Loucy (cell line): ENCODE measurements at regions not wholly inside any gene's neighbourhood (a gene's known extent, or its start where the extent isn't known, plus 50 kb on each side); places are given as distances from the start of the nearest gene placed in this dataset.

Source experiments
- EZH2phosphoT487 ChIP-seq: fragments of 200-600 bp; IDR thresholded peaks from 2 replicates; pipeline ENCODE4 v1.6.1; 2018; ENCODE audit warnings: antibody characterized with exemption, mild to moderate bottlenecking, moderate library complexity, borderline replicate concordance
- TF ChIP-seq, protein P1 (sequence below): fragments of 200-600 bp; sonication (generic); conservative IDR thresholded peaks from 2 replicates; pipeline ENCODE4 v1.5.1; 2014; ENCODE audit warnings: mild to moderate bottlenecking, antibody characterized with exemption, low read length

DNA sequence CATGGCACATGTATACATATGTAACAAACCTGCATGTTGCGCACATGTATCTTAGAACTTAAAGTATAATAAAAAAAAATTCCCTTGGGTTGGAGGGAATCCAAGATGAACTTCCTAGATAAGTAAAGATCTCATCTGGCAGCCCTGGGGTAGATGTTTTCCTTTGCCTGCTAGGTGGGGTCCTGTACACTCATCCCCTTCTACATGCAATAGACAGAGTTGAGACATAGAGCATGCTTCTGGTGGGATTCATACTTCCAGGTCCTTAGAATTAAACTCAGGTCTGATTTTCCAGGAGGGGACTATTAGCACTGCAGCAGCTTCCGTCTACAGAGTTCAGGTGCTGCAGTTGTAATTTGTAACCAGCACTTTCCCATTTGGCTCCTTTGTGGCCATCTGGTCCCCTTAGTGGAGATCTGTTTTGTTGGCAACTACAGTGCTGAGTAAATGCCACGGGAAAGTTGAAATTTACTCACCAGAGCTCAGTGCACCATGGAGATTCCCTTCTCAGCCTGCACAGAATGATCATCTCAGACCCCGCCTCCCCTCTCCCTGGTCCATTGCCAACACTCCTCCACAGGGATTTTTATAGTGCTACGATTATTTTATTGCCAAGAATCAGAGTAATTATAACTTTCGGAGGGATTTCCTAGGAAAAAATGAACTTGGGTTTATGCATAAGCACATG, 220.1 kb upstream of the E2F8 start:
- TF ChIP-seq, protein P1, sequence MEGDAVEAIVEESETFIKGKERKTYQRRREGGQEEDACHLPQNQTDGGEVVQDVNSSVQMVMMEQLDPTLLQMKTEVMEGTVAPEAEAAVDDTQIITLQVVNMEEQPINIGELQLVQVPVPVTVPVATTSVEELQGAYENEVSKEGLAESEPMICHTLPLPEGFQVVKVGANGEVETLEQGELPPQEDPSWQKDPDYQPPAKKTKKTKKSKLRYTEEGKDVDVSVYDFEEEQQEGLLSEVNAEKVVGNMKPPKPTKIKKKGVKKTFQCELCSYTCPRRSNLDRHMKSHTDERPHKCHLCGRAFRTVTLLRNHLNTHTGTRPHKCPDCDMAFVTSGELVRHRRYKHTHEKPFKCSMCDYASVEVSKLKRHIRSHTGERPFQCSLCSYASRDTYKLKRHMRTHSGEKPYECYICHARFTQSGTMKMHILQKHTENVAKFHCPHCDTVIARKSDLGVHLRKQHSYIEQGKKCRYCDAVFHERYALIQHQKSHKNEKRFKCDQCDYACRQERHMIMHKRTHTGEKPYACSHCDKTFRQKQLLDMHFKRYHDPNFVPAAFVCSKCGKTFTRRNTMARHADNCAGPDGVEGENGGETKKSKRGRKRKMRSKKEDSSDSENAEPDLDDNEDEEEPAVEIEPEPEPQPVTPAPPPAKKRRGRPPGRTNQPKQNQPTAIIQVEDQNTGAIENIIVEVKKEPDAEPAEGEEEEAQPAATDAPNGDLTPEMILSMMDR: no peak
- no peak for TF ChIP-seq EZH2phosphoT487
